NK-92 treated with Interleukin-12 subunit alpha and Interleukin-12 subunit beta, amount 100 ng/mL, for 24 hours (cell line): ENCODE measurements at regions not wholly inside any gene's neighbourhood (a gene's known extent, or its start where the extent isn't known, plus 50 kb on each side); places are given as distances from the start of the nearest gene placed in this dataset.
"Not testable (repeated sequence)": the region's sequence is repeated elsewhere in the genome, so short reads cannot be mapped to it uniquely, and the experiment has no call there.

ENCODE experiments used
- DNase-seq: peaks from one replicate; lab custom pipeline; 2025; lab: John Stamatoyannopoulos, UW

GRCh38 chr11:67804435-67805252 is 130.2 kb upstream of the ALDH3B2 start:
- DNase-seq, result not testable (repeated sequence)

GRCh38 chr11:67803519-67803918 is 129.1 kb upstream of the ALDH3B2 start:
- not testable (repeated sequence) for DNase-seq

DNA sequence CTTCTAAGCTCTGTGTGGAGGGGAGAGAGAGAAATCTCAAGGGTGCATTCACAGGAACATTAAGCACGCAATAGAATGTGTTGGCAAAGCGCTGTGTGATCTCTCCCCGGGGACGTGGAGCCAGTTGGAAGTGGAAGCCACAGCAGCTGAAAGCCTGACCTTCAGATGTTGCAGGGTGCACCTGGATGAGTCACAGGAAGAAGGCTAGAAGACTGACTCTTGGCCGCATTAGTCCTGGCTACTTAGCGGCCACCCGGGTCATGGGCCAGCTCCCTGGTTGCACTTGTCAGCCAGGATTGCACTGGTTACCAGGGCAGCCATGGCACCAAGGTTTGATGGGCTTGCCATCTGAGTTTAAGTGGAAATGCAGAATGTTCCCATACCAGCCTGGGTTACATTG is 128.6 kb upstream of the ALDH3B2 start:
- DNase-seq, result not testable (repeated sequence)

GRCh38 chr11:67802623-67803022 is 128.2 kb upstream of the ALDH3B2 start:
- not testable (repeated sequence) for DNase-seq

- DNase-seq, result not testable (repeated sequence)
These were observed 127.0 kb upstream of the ALDH3B2 start for GRCh38 chr11:67801397-67801796.

- not testable (repeated sequence) for DNase-seq
These were observed 126.2 kb upstream of the ALDH3B2 start for GRCh38 chr11:67800591-67800990.

DNA sequence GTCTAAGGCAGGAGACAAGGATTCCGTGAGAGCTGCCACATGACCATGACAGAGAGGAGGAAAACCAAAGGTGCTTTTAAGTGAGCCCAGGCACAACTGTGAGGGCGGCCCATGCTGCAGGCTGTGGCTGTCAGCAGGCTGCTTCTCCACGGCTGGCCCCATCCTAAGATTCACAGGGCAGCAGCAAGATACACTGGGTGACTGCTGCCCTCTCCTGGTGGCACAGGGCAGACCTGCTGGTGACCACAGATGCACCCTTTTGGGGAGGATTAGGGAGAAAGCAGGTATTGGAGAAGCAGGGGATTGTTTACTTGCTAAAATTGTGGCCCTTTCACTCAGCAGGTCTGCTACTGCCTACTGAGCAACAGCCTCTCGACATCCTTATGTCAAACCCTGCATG is 125.4 kb upstream of the ALDH3B2 start:
- not testable (repeated sequence) for DNase-seq

DNA sequence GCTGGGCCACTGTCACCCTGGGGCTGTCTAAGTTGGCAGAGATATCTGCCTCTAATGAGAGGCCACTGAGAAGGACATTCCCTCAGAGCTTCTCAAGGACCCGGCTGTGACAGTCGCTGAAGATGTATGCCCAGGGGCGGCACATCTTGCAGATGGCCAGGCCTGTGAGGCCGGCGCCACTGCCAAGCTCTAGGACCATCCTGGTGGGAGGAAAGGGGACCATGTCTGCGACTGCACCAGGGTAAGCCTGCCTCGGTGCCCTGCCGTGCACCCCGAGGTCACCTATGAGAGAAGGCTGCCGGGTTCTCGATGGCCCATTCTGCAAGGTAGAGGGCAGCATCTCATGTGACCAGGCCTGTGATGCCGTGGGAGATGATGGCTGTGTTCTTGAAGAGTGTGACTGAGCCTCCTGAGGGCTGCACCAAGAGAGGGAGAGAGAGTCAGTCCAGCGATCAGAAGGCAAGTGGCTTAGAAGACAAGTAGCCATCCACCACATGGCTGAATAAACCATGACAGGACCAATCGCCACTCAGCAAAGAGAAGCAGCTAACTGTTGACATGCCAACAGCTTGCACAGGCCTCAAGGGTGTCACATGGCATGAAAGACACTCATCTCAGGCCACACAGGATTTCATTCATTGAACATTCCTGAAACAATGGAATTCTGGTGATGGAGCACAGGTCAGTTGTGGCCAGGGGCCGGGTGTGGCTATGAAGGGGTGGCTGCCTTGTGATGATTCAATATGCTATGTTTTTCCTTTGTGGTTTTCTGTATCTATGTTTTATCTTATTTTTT is 123.5 kb upstream of the ALDH3B2 start:
- not testable (repeated sequence) for DNase-seq

DNA sequence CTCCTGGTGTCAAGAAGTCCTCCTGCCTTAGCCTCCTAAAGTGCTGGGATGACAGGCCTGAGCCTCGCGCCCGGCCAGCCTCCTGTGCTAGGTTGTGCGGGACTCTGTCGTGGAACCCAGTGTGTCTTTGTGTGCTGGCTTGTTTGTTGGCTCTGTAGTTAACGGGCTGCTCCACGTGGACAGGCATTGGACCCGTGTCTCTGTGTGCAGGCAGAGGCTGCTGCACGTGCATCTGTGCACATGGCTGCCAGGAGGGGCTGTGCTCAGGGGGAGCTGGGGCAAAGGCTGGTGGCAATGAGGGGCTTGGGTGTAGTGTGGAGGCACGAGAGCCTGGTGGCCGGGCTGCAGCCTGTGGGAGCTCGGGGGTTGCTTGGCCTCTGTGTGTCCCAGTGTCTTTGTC is 121.3 kb upstream of the ALDH3B2 start:
- no peak for DNase-seq

- not testable (repeated sequence) for DNase-seq
These were observed 119.3 kb upstream of the ALDH3B2 start for GRCh38 chr11:67793750-67794149.

DNA sequence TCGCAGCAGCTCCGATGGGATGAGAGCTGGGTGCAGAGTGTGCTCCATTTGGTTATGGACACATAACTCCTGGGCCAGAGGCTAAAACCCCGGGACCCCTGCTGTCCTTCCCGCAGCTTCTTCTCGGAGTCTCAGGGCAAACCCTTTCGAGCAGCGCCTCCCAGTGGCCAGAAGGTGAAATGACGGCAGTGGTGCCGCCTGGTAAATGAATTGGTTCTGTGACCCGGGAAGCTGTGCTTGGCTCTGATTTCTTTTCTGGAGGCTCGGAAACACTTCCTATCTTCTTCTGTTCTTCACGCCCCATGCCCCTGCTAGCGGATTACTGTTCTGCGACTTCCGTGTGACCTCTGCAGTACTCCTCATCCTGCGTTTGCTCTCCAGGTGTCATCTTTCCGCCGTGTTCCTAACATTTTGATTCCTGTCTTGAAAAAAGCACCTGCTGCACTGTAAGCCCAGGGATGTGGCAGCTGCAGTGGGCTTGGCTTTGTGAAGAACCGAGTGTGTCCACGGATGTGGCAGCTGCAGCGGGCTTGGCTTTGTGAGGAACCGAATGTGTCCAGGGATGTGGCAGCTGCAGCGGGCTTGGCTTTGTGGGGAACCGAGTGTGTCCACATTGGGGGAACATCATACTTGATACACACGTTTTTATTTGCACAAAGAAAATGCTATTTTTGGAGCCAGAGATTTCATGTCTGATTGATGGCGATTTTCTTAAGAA is 118.0 kb upstream of the ALDH3B2 start:
- DNase-seq, result not testable (repeated sequence)

GRCh38 chr11:67791598-67792170 is 117.3 kb upstream of the ALDH3B2 start:
- not testable (repeated sequence) for DNase-seq

DNA sequence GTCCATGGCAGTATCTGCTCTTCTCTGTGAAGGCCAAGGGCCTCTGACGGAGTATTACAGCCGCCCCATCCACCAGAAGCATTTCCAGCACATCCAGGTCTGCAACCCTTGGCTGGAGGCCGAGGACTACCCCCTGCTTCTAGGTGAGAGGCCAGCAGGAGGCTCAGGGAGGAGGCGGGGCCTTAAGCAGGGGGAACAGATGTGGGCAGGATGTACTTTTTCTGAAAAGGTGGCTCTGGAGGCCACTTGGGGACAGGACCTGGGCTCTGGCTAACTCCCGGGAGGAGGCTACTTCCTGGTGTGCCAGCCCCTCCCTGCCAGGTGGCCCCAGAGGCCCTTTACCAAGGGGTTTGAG is 113.9 kb upstream of the ALDH3B2 start:
- DNase-seq, result not testable (repeated sequence)

GRCh38 chr11:67787681-67788340 is 113.4 kb upstream of the ALDH3B2 start:
- DNase-seq, result not testable (repeated sequence)

GRCh38 chr11:67781967-67782366 is 107.5 kb upstream of the ALDH3B2 start:
- DNase-seq, result not testable (repeated sequence)

- DNase-seq, result not testable (repeated sequence)
These were observed 107.1 kb upstream of the ALDH3B2 start for GRCh38 chr11:67781506-67781905.

DNA sequence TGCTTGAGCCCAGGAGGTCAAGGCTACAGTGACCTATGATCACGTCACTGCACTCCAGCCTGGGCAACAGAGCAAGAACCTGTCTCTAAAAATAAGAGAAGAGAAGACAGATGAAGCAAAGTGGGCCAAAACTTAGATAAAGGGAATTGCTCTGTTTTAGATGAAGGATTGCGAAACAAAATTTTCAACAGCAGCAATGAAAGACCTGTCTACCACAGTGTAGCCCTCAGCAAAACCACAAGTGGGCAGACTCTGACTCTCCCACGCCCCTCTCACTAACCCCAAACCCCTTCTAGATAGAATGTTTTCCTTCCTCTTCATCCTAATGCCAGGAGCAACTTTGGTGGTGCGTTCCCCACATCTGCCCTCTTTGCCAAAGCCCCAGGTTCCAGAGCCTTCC is 105.6 kb upstream of the ALDH3B2 start:
- DNase-seq, result no peak

GRCh38 chr11:67779189-67779875 is 104.9 kb upstream of the ALDH3B2 start:
- DNase-seq, result not testable (repeated sequence)

GRCh38 chr11:67776852-67777520 is 102.6 kb upstream of the ALDH3B2 start:
- DNase-seq, result no peak

DNA sequence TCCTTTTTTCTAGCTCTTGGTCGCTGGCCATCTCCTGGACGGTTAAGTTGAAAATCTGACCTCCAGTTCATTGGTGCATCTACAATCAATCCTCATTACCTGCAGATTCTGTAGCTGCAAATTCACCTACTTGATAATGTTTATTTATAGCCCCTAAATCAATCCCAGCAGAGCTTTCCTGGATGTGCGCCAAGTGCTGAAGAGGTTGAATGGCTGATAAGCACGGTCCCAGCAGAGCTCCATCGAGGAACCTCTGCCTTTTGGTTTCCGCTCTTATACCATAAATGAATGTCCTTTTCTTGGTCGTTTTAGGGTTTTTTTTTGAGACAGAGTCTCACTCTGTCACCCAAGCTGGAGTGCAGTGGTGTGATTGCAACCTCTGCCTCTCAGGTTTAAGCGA is 99.8 kb upstream of the ALDH3B2 start:
- not testable (repeated sequence) for DNase-seq
